ENCODE measurements at regions not wholly inside any gene's neighbourhood (a gene's known extent, or its start where the extent isn't known, plus 50 kb on each side); places are given as distances from the start of the nearest gene placed in this dataset.

DNA sequence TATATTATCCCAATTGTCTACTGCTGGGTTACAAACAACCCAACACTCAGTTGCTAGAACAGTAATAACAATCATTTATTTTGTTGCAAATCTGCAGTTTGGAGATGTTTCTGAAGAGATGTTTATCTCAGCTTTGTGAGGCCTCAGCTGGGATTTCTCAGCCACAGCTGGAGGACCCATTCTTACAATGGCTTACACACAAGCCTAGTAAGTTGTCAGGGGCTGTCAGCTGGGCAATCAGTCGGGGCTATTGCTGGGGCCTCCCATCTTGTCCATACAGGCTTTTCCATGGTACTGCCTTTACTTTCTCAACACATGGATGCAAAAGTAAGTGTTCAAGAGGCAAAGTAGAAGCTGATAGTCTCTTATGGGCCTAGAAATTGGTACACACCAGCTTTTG is 491.7 kb upstream of the NXPH2 start:
- DNase-seq (ENCODE audit: low read depth), result no peak

DNA sequence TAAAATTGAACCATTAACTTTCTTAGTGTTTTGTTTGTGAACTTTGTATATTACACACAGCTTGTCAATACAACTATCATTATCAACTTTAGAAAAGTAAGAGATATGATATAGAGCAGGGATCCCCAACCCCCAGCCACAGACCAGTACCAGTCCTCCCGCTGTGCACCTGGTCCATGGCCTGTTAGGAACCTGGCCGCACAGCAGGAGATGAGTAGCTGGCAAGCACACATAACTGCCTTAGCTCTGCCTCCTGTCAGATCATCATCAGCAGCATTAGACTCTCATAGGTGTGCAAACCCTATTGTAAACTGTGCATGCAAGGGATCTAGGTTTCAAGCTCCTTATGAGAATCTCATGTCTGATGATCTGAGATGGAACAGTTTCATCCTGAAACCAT is 491.0 kb upstream of the NXPH2 start:
- DNase-seq (ENCODE audit: low read depth), result no peak

DNA sequence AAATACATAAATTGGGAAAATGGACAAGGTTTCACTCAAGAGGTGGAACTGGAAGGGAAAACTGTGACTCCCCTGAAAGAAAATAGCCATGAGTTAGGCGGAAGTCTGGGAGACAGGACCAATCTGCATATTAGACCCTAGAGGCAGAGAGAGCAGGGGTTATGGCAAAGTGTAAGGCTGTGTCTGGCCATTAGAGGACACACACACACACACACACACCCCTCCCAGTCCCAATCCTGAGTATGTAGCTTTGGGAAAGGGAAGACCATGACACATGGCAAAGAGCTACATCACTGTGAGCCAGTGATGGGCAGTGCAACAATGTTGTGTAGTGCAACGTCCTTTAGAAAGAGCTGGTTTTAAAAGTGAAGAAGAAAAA is 479.9 kb upstream of the NXPH2 start:
- no peak for DNase-seq (ENCODE audit: low read depth)

DNA sequence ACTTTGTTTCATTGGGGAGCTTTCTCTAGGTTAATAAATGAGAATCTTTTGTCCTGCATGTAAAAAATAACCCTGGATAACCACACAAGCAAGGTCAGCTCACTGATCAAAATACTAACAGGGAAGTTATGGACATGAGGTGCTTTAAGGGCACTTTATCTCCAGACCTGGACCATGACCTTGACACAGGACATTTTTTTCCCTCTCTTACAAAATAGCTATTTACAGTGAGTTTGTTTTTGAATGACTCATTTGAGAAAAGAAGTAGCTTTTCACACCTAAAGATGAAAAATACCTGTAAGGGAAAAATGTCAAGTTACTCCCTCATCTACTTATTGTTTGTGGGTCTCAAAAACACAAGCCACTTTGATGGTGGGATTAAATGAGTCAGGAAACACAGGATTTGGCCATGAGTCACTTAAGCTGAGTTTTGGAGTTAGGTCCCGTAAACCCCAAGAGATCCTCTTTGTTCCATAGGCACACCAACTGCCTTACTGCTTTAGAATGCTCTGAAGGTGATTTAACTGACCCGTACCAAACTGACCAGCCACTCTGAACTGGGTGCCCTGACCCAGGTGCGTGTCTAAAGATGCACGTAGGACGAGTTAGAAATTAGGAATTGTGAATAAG is 479.3 kb upstream of the NXPH2 start:
- DNase-seq (ENCODE audit: low read depth), result no peak

DNA sequence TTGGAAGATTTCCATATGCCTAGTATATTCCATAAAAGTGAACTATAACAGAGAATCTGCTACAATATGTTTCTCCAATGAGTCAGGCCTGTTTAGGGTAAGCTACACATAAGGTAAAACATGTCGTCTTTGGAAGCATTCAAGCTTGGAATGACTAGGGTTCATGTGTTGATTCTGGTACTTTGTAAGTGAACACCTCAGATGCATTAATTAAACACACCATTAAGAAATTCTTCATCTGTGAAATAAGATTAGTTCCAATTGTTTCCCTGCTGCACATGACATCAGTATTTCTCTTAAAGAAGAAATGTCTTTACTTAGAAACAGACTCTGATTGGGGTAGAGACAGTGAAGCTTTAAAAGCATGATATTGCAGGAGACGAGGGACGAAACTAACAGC is 461.1 kb upstream of the NXPH2 start:
- DNase-seq (ENCODE audit: low read depth), result no peak

DNA sequence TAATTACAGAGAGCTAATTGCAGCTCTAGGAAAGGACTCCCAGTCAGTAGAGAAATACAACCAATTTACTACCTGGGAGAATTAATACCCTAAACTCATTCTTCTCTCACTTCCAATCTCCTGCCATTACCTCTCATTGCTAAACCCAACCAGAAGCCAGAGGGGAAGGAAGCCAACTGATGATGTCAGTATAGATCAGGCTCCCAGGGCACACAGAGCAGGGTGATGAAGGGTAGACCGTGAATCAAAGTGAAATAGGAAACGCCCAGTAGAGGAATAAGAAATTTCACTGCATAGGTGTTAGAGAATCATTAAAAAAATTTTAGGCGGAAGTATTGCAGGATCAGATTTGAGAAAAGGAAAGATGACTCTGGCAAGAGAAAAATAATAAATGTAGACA is 456.8 kb upstream of the NXPH2 start:
- DNase-seq (ENCODE audit: low read depth), result no peak

DNA sequence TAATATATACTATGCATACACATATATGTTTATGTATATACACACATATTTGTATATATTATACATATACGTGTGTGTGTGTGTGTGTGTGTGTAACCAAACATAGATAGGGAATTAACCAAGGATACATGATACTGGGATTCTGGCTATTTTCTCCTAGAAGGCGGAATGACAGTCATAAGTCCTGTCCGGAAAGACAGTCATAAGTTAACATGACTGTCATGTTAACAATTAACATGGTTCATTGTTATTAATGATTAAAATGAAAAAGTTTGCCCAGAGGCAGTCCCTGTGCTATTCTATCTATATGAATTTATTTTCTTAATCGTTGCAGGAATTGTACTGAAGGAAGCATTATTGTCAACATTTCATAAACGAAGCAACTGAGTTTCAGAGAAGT is 450.7 kb upstream of the NXPH2 start:
- DNase-seq (ENCODE audit: low read depth), result no peak

DNA sequence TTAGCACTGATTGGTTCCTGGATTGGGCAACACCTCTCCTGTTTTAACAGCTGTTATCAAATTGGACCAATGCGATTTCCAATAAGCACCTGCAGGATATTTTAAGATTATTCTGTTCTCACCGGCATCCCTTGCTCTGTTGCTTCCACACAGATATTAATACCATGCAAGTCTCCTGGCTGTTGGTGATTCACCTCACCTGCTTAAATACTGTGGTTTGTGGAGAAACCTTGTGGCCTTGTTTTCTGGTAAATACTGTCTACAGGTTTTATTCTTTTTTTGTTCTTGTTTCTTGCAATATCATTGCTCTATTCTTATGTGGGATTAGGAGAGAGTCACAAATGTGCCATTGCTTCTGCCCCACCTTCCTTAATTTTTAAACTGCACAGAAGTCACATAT is 448.1 kb upstream of the NXPH2 start:
- no peak for DNase-seq (ENCODE audit: low read depth)

DNA sequence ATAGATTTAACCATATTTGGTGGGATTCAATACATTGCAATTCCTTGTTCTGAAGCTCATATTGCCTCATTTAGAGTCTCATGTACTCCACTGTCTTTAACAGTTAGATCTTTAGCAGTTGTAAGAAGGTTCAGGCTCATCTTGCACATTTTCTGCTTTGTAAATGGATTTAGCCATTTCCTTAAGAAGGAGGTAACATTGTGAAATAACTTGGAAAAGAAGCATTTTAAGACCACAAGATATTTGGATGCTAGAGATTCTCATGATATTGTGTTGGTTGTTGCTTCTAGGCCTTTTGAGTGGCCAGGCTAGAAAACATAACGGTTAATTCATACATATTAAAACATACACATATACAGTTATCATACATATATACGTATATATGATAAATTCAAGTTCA is 445.8 kb upstream of the NXPH2 start:
- no peak for DNase-seq (ENCODE audit: low read depth)

DNA sequence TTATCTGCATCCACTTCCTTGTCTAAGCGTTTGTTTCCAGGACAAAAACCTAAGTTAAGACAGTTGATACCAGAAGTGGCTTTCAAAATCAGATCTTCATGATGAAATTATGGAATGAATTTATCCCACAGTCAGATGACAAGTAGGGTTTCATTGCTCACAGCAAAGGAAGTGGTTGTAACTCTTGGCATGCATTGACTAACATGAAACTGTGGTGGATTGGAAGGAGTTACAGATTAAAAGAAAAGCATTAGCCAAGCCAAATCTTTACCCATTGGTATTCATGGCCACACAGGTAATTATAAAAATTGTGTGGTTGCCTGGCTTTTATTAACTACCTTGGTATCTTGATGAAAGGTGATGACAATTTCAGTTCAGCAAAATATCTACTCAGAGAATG is 438.0 kb upstream of the NXPH2 start:
- DNase-seq (ENCODE audit: low read depth), result no peak

DNA sequence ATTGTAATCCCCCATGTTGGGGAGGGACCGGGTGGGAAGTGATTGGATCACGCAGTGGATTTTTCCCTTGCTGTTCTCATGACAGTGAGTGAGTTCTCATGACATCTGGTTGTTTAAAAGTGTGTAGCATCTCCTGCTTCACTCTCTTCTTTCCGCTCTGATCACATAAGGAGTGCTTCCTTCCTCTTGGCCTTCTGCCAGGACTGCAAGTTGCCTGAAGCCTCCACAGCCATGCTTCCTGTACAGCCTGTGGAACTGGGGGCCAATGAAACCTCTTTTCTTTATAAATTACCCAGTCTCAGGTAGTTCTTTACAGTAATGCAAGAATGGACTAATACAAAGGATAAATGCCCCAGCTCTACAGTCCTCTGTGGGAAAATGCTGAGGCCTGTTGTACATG is 437.5 kb upstream of the NXPH2 start:
- DNase-seq (ENCODE audit: low read depth), result no peak

DNA sequence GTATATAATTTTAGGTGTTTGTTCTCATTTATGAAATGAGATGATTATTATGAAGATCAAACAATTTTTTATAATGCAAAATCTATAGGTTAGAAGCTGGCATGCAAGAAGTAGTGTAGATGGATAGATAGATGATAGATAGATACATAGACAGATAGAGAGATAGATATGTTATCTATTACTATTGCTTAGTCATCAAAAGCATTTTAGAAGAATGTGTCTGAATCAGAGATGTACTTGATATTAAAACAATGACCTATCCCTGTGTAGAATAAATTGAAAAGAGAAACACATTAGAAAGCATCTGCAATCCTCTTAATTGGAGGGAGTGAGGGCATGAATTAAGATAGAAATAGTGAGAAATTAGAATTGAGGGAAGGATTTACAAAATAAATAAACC is 436.2 kb upstream of the NXPH2 start:
- no peak for DNase-seq (ENCODE audit: low read depth)

DNA sequence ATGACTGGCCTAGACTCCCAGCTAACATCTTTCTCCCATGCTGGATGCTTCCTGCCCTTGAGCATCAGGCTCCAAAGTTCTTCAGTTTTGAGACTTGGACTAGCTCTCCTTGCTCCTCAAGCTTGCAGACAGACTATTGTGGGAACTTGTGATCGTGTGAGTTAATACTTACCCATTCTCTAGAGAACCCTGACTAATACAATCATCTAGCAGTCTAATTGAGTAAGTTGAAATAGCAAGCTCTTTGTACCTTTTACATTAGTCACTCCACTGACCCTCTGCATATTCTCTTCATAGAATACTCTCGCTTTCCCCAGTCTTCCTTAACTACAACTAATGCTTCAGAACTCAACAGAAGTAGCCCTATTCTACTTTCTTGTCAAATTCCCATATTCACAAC is 434.6 kb upstream of the NXPH2 start:
- no peak for DNase-seq (ENCODE audit: low read depth)

DNA sequence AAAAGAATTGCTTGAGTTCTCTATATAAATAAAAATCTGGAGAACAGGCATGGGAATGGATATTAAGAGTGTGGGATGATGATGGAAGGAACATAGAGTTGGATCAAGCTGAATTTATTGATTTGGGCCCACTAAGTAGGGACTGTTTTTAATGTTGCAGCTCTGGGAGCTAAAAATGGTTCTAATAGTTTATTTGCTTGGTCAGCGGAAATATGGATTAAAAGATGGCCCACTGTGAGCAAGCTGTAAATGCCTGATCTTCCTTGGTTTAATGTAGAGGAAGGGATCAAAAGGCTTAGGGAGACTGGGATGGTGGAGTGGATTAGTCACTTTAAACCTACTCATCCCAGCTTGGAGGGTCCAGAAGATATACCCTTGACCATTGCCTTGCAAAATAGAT is 429.4 kb upstream of the NXPH2 start:
- no peak for DNase-seq (ENCODE audit: low read depth)

DNA sequence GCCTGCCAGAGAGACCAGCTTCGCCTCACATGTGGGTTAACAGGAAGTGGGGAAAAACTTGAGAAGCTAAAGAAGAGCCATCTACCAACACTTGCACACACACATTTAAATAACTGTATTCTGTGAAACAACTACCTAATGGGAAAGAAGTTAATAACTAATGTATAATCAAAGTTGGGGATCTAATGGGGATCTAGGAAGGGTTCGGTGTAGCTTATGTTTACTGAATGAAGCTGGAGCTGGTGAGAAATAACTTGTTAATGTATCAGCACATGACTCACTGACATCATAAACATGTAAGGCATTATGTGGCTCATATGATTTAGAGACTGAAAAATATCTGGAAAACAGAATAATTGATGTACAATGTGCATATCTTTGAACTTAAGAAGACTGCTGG is 421.3 kb upstream of the NXPH2 start:
- DNase-seq (ENCODE audit: low read depth), result no peak

DNA sequence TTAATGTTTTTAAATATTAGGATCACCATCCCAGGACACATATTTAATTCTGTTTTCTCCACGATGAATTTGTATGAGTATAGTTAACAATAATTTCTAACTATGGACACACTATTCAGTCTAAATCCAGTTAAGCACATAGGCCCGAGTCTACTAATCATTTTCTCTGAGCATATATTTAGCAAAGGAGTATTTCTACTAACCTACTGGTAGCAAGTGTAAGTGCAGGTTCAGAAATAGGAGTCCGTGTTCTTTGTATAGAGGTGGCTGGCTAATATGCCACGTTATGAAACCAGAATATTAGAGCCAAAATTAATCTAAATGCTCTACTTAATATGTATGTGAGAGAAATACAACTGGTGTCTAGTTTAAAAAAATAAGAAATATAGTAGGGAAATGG is 416.6 kb upstream of the NXPH2 start:
- no peak for DNase-seq (ENCODE audit: low read depth)

DNA sequence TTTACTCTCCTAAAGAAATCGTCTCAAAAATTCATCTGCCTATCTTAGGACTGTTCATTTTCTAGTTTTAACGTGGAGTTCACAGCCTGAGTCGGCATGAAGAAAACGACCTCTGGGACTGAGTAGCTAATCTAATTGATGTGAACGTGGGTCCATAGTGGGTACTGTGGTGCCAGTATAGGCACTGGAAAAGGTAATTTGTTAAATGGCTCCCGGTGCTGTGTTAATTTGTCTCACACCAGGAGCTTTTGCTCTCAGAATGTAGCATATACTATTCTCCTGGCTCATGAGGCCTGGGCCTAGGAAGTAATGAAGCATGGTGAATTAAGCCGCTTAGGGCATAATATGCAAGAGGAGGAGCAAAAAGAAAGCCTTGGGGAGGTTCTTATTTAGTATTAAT is 414.4 kb upstream of the NXPH2 start:
- no peak for DNase-seq (ENCODE audit: low read depth)

DNA sequence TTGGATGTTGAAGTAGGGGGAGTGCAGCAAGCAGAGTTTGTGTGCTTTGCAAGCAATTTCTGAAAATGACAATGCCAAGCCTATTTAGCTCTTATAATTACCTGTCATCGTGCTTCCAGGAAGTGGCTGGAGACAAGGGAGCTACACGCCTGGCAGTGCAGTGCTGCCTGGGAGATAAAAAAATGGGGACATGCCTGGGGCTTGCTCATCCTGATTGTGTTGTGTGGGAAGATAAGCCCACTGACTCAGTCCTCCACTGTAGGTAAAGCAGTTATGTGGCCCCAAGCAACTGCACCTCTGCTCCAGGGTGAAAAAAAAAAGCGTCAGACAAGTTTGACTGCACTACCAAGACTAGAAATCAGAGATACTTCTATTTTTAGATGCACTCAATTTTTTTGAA is 396.9 kb upstream of the NXPH2 start:
- no peak for DNase-seq (ENCODE audit: low read depth)

DNA sequence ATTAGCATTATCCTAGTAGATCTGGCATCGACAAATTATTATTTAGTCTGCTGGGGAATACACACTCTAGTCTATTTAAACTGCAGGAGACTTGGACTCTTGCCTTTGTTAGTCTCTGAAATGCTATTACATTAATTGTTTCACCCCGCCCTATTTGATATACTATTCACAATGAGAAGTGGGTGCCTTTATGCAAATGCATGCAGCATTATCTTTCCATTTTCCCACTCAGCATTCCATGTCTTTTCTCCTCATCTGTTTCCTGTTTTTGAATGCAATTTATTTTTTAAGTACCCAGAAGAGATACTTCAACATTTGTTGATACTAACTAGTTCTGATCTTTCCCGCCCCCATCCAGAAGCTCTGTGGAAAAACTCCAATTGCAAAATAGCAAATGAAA is 395.3 kb upstream of the NXPH2 start:
- no peak for DNase-seq (ENCODE audit: low read depth)

DNA sequence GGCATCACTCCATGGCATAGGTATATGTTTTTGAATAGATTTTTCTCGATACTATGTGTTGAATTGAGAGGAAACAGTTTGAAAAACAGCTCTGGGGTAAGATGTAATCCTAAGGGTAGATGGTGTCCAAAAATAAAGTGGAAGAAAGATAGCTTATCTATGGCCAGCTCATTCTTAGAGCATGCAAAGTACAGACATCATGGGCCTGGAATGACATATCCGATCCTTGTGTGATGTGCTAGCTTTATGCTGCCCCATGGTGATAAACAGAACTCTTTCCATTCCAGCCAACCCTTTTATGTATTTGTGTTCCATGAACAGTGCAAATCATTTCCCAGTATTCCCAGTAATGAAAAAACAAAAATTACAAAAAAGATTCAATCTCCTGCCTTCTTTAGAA is 390.2 kb upstream of the NXPH2 start:
- DNase-seq (ENCODE audit: low read depth), result no peak

DNA sequence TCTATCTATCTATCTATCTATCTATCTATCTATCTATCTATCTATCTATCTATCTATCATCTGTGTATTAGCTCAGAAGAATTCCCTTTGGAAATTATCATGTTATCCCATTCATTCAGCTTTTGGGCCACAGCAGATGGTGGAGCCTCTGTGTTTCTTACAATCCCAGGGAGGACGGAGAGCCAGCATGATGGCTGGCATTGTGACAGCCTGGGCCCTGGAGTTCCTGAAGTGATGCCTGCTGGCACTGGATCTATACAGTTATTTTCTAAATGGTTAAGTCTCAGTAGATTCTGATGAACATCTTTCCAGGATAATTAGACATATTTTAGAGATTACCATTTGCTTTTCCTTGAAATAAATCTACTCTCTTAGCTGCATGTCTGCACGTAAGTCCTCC is 385.4 kb upstream of the NXPH2 start:
- no peak for DNase-seq (ENCODE audit: low read depth)

DNA sequence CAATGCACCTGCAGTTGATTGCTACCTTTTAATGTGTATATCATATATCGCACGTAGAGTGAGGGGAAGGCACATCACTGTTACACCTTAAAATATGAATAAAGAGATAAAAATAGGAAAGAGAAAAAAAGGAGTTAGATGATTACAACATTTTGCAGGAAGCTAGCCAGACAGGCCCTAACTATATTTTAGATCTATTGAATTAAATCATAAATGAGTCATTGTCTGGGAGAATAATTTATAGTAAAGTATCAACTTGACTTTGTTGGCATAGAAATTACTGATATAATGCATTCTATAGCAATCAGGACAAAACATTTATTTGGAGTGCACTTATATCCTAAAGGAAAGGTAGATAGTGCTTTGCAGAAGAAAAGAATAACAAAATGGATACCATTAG is 384.9 kb upstream of the NXPH2 start:
- DNase-seq (ENCODE audit: low read depth), result no peak

DNA sequence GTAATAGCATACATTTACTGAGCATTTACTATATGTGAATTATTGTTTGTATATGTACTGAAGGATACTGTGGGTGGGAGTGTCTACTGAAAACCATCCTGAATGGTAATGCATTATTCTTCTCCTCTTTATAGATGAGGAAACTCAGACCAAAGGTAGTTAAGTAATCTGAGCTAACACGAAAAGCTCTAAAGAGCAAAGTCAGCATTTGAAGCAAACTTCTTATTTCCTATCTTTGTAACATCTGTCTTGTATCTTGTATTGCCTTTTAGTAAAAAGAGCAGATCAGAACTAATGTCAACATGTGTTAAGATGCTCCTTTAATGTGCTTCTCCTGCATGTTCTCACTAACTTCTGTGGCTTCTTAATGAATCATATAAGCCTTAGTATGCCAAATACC is 382.8 kb upstream of the NXPH2 start:
- DNase-seq (ENCODE audit: low read depth), result no peak

DNA sequence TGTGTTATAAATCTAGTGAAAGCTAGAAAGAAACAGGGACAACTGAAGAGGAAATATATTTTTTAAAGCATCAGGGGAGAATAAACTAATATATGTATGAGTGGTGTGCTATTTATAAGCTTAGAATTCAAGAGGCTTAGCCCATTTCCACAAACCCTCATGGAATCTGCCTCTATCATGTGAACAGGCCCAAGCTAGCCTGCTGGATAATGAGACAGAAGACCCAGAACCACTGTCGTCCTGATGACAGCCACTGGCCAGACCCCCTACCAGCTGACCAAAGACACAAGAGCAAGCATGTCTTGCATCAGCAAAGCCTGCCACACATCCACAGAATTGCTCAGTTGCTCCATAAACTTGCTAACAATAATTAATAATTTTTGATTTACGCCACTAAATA is 382.3 kb upstream of the NXPH2 start:
- no peak for DNase-seq (ENCODE audit: low read depth)

DNA sequence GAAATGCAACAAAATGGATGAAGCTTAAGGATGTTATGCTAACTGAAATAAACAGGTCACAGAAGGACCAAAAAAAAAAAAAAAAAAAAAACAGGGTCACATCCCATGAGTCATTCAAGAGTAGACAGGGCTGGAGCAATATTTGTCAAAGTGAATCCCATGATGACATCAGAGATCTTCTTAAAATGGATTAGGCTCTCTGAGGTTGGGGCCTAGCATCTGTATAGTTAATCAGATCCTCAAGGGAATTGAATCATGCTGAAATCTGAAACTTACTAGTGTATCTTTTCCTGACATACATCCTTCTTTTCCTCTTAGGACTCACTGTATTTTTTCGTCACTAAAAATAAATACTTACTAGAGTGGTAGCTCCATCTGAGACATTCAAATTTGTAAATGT is 380.6 kb upstream of the NXPH2 start:
- no peak for DNase-seq (ENCODE audit: low read depth)

Data from EH (cell line).